ENCODE measurements at regions not wholly inside any gene's neighbourhood (a gene's known extent, or its start where the extent isn't known, plus 50 kb on each side); places are given as distances from the start of the nearest gene placed in this dataset.

DNA sequence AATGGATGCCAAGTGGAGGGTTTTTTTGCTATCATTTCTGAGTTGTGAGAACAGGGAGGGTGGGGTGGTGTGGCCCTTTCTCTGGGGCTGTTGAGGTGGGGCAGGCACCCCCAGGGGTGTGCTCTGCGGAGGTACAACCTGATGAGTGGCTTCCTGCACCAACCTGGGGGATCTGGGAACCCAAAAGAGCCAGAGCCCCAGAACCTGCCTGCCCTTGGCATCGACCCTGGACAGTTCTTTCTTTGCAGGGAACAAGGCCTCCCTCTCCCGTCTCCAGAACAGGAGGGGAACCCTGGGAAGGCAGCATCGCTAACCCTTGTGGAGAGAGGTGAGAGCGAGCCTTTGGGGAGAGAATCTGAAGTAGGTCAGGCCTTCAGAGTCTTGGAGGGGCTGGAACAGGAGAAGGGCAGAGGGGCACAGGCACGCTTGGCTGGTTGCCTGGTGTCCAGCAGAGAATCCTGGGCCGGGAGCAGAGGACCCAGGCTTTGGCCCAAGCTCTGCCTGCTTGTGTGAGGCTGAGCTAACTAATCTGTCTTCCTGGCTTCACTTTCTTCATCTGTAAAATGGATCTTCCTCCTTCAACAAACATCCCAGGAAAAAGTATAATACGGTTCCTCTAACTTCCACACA, 84.9 kb downstream of the RHOB start:
- H3K9me3 Mint-ChIP-seq = no peaks in the 10 kb centered on the region
- peaks cover 5% of the 10 kb centered on the region for H3K27me3 Mint-ChIP-seq (ENCODE audit: low read depth)
- H3K27ac Mint-ChIP-seq = no peak overlapping the region
- no peaks in the 10 kb centered on the region for H3K36me3 Mint-ChIP-seq (ENCODE audit: low read depth)
- H3K4me1 Mint-ChIP-seq (ENCODE audit: low read depth) = no peaks in the 10 kb centered on the region
- H3K4me3 Mint-ChIP-seq = no peak overlapping the region

DNA sequence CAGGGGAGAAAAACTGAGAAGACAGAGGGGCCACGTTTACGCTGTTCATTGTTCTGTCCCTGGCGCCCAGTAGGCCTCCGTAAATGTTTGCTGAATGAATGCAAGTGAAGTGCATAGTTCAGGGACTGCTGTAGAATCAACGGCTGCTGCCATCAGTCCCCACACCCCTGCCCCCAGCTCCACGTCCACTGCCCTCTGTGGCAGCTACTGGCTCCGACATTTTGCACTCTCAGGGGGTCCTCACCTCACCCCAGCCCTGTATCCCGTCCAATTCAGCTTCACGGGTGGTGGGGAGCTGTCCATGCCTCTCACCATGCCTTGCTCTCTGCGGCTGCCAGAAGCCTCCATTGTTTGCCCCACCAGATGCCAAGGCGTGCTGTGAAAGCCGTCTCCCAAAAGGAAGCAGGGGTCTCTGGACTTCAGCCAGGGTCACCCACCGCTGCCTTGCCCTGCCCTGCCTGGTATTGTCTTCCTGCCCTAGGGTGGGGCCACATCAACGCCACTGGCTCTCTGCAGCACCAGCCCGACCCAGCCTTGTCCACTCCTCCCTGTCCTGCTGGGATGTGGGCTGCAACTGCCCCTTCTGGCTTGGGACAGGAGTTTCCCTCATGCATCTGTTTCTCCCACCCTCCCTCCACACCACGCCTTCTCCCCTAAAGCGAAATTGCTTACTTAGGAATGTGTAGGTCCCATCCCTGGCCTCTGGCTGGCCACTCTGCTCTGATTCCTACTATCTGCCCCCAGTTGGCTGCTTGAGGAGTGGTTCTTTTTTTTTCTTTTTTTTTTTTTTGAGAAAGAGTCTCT, 86.0 kb downstream of the RHOB start:
- Mint-ChIP-seq H3K9me3 (no peaks in the 10 kb centered on the region), H3K27me3 (ENCODE audit: low read depth) (peaks cover 5% of the 10 kb centered on the region), H3K27ac (no peak overlapping the region), H3K4me1 (ENCODE audit: low read depth) (no peaks in the 10 kb centered on the region), H3K36me3 (ENCODE audit: low read depth) (no peaks in the 10 kb centered on the region), H3K4me3 (no peak overlapping the region)

- no peaks in the 10 kb centered on the region for H3K4me1 Mint-ChIP-seq (ENCODE audit: low read depth)
- H3K27me3 Mint-ChIP-seq (ENCODE audit: low read depth) = peaks cover 5% of the 10 kb centered on the region
- no peak overlapping the region for H3K4me3 Mint-ChIP-seq
- H3K36me3 Mint-ChIP-seq (ENCODE audit: low read depth) = no peaks in the 10 kb centered on the region
- H3K27ac Mint-ChIP-seq = no peak overlapping the region
- no peaks in the 10 kb centered on the region for H3K9me3 Mint-ChIP-seq
These were observed 87.2 kb downstream of the RHOB start for GRCh38 chr2:20533993-20534622.

DNA sequence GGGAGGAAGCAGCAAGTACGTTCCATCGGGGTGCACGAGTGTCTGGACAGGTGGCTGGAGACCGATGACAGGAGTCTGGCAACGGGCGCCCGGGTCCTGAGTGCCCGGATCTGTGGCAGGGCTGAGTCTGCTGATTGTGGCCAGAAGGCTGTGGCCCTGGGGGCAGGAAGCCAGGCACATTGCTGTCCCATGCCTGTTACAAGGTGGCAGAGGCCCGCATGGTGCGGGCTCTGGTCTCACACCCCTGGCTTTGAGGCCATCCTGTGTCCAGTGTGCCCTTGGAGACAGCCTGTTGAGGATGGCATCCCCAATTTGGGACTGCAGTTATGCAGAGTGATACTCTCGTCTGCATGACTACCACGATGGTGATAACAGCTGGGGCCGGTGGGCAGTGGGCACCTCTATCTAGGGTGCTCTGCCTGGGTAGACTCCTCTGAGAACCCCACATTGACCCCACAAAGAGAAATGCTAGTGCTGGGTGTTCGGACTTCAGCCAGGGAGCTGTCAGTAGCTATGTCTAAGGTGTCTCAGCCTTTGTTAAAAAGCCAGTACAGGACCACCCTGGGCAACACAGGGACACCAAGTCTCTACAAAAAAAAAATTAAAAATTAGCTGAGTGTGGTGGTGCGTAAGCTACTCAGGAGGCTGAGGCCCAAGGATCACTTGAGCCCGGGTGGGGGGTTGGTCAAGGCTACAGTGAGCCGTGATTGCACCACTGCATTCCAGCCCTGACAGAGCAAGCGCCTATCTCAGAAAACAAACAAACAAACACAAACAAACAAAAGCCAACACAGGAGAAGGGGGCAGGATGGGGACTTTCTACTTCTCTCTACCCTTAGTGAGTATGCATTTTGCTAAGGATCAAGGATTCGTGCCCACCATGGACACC, 88.3 kb downstream of the RHOB start:
- Mint-ChIP-seq H3K9me3 (no peaks in the 10 kb centered on the region), H3K36me3 (ENCODE audit: low read depth) (no peaks in the 10 kb centered on the region), H3K4me3 (no peak overlapping the region), H3K27me3 (ENCODE audit: low read depth) (no peaks in the 10 kb centered on the region), H3K4me1 (ENCODE audit: low read depth) (no peaks in the 10 kb centered on the region), H3K27ac (no peak overlapping the region)

DNA sequence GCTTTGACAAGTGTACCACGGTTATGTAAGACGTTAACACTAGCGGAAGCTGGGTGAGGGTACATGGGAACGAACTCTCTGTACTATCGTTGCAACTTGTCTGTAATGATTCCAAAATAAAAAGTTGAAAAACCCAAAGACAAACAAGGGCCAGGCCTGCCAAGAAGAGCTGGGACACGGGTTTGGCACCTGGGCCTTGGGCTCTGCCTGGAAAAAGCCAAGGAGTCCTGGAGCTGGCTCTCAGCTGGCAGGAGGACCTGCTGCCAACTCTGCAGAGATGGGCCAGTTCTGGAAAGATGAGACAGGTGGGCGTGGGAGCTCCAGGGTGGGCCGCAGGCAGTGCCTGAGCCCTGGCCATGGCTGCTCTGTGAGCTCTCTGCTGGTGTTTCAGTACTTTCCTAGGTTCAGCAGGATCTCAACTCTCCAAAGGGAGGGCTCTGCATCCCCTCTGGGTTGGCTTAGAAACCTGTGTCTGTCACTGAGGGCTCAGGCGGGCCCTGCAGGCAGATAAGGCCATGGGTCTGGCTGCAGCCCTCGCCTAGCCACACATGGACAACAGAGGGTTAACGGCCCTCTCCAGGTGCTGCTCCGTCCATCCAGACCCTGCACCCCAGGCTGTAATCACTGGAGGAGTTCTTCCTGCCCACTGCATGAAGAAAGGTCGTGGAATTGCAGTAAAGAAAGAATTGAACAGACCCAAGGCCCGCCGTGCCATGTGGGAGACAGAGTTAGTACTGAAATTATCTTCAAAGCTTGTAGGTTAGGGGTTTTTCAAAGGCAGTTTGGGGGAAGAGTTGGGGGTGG, 89.9 kb downstream of the RHOB start:
- H3K9me3 Mint-ChIP-seq = no peaks in the 10 kb centered on the region
- no peak overlapping the region for H3K27ac Mint-ChIP-seq
- no peaks in the 10 kb centered on the region for H3K36me3 Mint-ChIP-seq (ENCODE audit: low read depth)
- no peak overlapping the region for H3K4me3 Mint-ChIP-seq
- no peaks in the 10 kb centered on the region for H3K4me1 Mint-ChIP-seq (ENCODE audit: low read depth)
- no peaks in the 10 kb centered on the region for H3K27me3 Mint-ChIP-seq (ENCODE audit: low read depth)

- Mint-ChIP-seq H3K27me3 (ENCODE audit: low read depth) (no peaks in the 10 kb centered on the region), H3K4me3 (no peak overlapping the region), H3K36me3 (ENCODE audit: low read depth) (no peaks in the 10 kb centered on the region), H3K9me3 (no peaks in the 10 kb centered on the region), H3K27ac (no peak overlapping the region), H3K4me1 (ENCODE audit: low read depth) (no peaks in the 10 kb centered on the region)
These were observed 90.8 kb downstream of the RHOB start for GRCh38 chr2:20537423-20538307.

DNA sequence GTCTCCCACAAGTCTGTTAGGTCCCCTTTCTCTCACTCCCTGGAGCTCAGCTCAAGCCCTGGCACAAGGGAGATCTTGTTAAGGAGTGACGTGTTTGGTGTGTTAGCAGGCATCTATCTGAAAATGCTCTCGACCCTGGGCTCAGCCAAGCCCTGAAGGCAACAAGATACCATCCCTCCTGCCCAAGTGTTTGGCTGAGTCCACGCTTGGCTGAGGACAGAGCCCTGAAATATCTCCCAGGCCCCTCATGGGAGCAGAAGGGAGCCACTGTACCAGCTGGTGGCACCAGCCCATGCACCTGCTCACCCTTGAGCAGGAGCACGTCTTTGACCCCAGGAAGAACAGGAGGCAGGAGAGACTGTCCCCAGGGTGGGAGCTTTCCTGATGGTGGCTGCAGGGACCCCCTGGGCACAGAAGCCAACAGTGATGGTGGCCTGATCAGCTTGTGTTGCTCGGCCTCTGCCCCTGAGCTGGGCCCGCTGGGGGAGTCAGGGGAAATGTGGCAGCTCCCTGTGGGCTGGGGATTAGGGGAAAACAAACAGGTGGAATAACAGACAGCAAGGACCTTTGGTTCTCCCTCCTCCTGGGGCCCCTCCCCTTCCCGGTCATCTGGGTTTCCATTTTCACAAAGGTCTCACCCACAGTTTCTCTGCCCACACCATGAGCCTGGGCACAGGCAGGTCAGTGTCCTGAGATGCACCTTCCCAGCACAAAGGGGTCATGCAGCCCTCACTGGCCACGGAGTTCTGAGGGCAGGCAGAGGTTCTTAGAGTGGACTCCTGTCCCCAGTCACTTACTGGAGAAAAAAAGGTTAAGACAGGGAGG, 91.6 kb downstream of the RHOB start:
- Mint-ChIP-seq H3K9me3 (no peaks in the 10 kb centered on the region), H3K4me1 (ENCODE audit: low read depth) (no peaks in the 10 kb centered on the region), H3K4me3 (no peak overlapping the region), H3K27me3 (ENCODE audit: low read depth) (no peaks in the 10 kb centered on the region), H3K27ac (no peak overlapping the region), H3K36me3 (ENCODE audit: low read depth) (no peaks in the 10 kb centered on the region)

DNA sequence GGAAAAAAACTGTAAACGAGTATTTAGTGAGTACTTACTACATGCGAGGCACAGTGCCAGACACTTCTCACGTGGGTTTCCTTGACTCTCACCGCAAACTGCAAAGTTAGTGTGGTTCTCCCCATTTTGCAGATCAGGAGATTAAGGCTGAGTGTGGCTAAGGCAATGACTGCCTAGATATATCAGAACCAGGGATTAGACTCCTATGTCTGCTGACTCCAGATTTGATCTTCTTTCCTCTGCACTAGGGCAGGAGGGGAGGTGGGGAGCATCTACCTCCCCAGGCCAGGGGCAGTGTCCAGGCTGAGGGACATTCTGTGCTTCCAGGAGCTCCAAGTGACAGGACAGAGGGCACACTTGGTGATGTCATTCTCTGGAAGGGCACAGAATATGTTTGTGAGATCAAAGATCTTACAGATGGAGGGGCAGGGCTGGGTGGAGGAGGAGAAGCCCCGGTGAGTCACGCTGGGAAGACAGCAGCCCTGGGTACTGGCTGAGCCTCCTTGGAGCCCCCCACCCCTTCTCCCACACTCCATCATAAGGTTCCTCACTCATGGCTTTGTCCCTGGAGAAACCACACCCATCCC, 92.4 kb downstream of the RHOB start:
- H3K27ac Mint-ChIP-seq = no peak overlapping the region
- H3K36me3 Mint-ChIP-seq (ENCODE audit: low read depth) = no peaks in the 10 kb centered on the region
- H3K4me1 Mint-ChIP-seq (ENCODE audit: low read depth) = no peaks in the 10 kb centered on the region
- H3K27me3 Mint-ChIP-seq (ENCODE audit: low read depth) = no peaks in the 10 kb centered on the region
- no peak overlapping the region for H3K4me3 Mint-ChIP-seq
- H3K9me3 Mint-ChIP-seq = no peaks in the 10 kb centered on the region

DNA sequence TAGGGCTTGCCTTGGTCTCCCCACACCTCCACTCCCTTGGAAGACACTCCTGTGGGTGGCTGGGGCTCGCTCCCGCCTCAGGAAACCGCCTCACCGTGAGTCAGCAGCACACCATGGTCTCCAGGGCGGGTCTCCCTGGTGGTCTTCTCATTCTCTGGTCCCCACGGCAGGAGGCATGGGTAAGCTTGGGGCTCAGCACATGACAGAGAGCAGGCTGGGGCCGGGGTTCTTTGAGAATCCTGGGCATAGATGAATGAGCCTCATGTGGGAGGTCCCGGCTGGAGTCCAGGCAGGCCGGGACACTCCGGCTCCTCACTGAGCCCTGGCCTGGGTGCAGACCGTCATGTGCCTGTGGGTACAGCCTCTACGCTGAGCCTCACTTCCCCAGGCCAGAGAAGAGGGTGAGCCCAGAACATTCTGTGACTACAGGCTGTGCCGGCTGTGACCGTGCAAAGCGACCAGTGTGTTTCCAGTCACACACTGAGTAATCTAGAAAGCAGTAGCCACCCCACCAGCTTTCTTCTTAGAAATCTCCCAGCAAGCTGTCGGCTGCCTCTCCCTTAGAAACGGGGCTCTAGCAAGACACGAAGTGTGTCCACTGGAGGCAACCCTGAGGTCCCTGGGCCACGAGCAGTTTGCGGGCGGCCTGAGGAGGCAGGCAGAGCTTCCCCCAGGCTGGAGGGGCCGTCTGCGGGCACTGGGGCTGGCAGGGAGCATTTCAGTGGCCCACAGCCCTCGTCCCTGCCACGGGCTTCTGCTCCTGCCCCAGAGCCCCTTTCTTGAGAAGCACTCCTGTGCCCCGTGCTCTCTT, 93.1 kb downstream of the RHOB start:
- no peak overlapping the region for H3K27ac Mint-ChIP-seq

GRCh38 chr2:20540587-20541293, 93.9 kb downstream of the RHOB start:
- no peaks in the 10 kb centered on the region for H3K9me3 Mint-ChIP-seq
- H3K27me3 Mint-ChIP-seq (ENCODE audit: low read depth) = peaks cover 8% of the 10 kb centered on the region
- H3K4me3 Mint-ChIP-seq = no peak overlapping the region
- no peaks in the 10 kb centered on the region for H3K4me1 Mint-ChIP-seq (ENCODE audit: low read depth)
- no peaks in the 10 kb centered on the region for H3K36me3 Mint-ChIP-seq (ENCODE audit: low read depth)
- H3K27ac Mint-ChIP-seq = no peak overlapping the region

More for the DNA sequence above, 93.1 kb downstream of the RHOB start:
- Mint-ChIP-seq H3K27me3 (ENCODE audit: low read depth) (peaks cover 5% of the 10 kb centered on the region), H3K4me3 (no peak overlapping the region), H3K36me3 (ENCODE audit: low read depth) (no peaks in the 10 kb centered on the region), H3K4me1 (ENCODE audit: low read depth) (no peaks in the 10 kb centered on the region), H3K9me3 (no peaks in the 10 kb centered on the region)

GRCh38 chr2:20541294-20541640, 94.4 kb downstream of the RHOB start:
- Mint-ChIP-seq H3K4me1 (ENCODE audit: low read depth) (no peaks in the 10 kb centered on the region), H3K27me3 (ENCODE audit: low read depth) (peaks cover 9% of the 10 kb centered on the region), H3K4me3 (no peak overlapping the region), H3K27ac (no peak overlapping the region), H3K9me3 (no peaks in the 10 kb centered on the region), H3K36me3 (ENCODE audit: low read depth) (no peaks in the 10 kb centered on the region)

Measured in T-helper 1 cell treated with Interleukin-12 subunit alpha and Interleukin-12 subunit beta and Interleukin-4 antibody, amounts not matched to agents 30 μg/mL and 1 μg/mL, for 36 hours (primary cell).